SH-SY5Y (cell line): ENCODE measurements at regions not wholly inside any gene's neighbourhood (a gene's known extent, or its start where the extent isn't known, plus 50 kb on each side); places are given as distances from the start of the nearest gene placed in this dataset.

Experiments
- GATA2 ChIP-seq: IDR thresholded peaks from 2 replicates; pipeline ENCODE4 v1.6.1; 2011; ENCODE audit warnings: mild to moderate bottlenecking, low read depth, low read length
- GATA3 ChIP-seq: IDR thresholded peaks from 2 replicates; pipeline ENCODE4 v1.6.1; 2011; ENCODE audit warnings: low read depth, mild to moderate bottlenecking, low read length, moderate library complexity

- TF ChIP-seq GATA3 (no peak), GATA2 (no peak)
These were observed 98.8 kb downstream of the BANF2 start for GRCh38 chr20:17798601-17799000.
